CD14-positive monocyte (primary cell): ENCODE measurements at regions not wholly inside any gene's neighbourhood (a gene's known extent, or its start where the extent isn't known, plus 50 kb on each side); places are given as distances from the start of the nearest gene placed in this dataset.
A peak's percentile ranks its signal among the peaks of the same experiment; 100 is the strongest.

ENCODE experiments used
- DNase-seq, 3 donors: peaks; one replicate each; pipeline ENCODE4 v3.0.0-alpha.2; 2011 to 2022
- H2AFZ ChIP-seq: 2 replicates; pipeline ENCODE4 v1.6.0; 2012; ENCODE audit warnings: mild to moderate bottlenecking, low read depth, low read length, inconsistent platforms; ENCODE audit not compliant: insufficient read depth, poor library complexity, severe bottlenecking
- H3K27ac ChIP-seq, 2 donors: 1 replicate in 1 of 2; 2 replicates in 1 of 2; pipeline ENCODE4 v1.5.1; 2012 to 2013; ENCODE audit warnings: low read length in 2 of 2, control low read depth in 1 of 2, inconsistent platforms in 1 of 2, low read depth in 1 of 2, mild to moderate bottlenecking in 1 of 2
- H3K27me3 ChIP-seq, 2 donors: one replicate each; pipeline versions ENCODE4 v1.6.0 to v1.6.1; 2011 to 2013; ENCODE audit warnings: low read length in 2 of 2; ENCODE audit not compliant: control insufficient read depth in 2 of 2, insufficient read depth in 2 of 2
- H3K36me3 ChIP-seq, 2 donors: replicated peaks in 1 of 2; 1 replicate in 1 of 2; 2 replicates in 1 of 2; pipeline versions ENCODE4 v1.5.1 to v1.6.1; 2012 to 2013; ENCODE audit warnings: low read length in 2 of 2, control low read depth in 1 of 2, inconsistent platforms in 1 of 2, mild to moderate bottlenecking in 1 of 2; ENCODE audit not compliant: insufficient read depth in 2 of 2, control insufficient read depth in 1 of 2
- H3K4me1 ChIP-seq, 2 donors: 1 replicate in 1 of 2; 2 replicates in 1 of 2; pipeline versions ENCODE4 v1.5.1 to v1.6.1; 2012 to 2013; ENCODE audit warnings: low read length in 2 of 2, control low read depth in 1 of 2, inconsistent platforms in 1 of 2, mild to moderate bottlenecking in 1 of 2, moderate library complexity in 1 of 2; ENCODE audit not compliant: insufficient read depth in 2 of 2, control insufficient read depth in 1 of 2
- H3K4me2 ChIP-seq: replicated peaks from 2 replicates; pipeline ENCODE3; 2012; ENCODE audit warnings: low read length, moderate library complexity, mild to moderate bottlenecking; ENCODE audit not compliant: poor library complexity, severe bottlenecking; ENCODE audit errors: extremely low read depth
- H3K4me3 ChIP-seq, 3 experiments: fragments of 200-600 bp in 1 of 3; sonication (generic) in 1 of 3; replicated peaks in 1 of 3; 1 replicate in 2 of 3; 2 replicates in 1 of 3; pipeline ENCODE4 v1.5.1; 2011 to 2013; ENCODE audit warnings: low read length in 3 of 3, mild to moderate bottlenecking in 3 of 3, control low read depth in 2 of 3, low read depth in 2 of 3, inconsistent platforms in 1 of 3, moderate library complexity in 1 of 3
- H3K79me2 ChIP-seq: 2 replicates; pipeline ENCODE4 v1.6.0; 2012; ENCODE audit warnings: mild to moderate bottlenecking, control low read depth, inconsistent platforms, low read length, moderate library complexity; ENCODE audit not compliant: insufficient read depth
- H3K9ac ChIP-seq: 2 replicates; pipeline ENCODE4 v1.6.0; 2017; ENCODE audit warnings: low read length, mild to moderate bottlenecking; ENCODE audit not compliant: insufficient read depth, poor library complexity, severe bottlenecking
- H3K9me3 ChIP-seq, 2 donors: replicated peaks in 1 of 2; 1 replicate in 1 of 2; 2 replicates in 1 of 2; pipeline versions ENCODE4 v1.5.1 to v1.6.1; 2012 to 2013; ENCODE audit warnings: low read length in 2 of 2, control low read depth in 1 of 2; ENCODE audit not compliant: control insufficient read depth in 1 of 2, insufficient read depth in 1 of 2
- H4K20me1 ChIP-seq: 2 replicates; pipeline ENCODE4 v1.6.0; 2012; ENCODE audit warnings: mild to moderate bottlenecking, low read length, control low read depth, moderate library complexity; ENCODE audit not compliant: insufficient read depth
- H3K27ac Mint-ChIP-seq, 7 donors: one replicate each; pipeline ENCODE4 v1.8.0; 2020; ENCODE audit warnings: mild to moderate bottlenecking in 7 of 7, mixed read lengths in 7 of 7, moderate library complexity in 6 of 7, inconsistent platforms in 2 of 7
- H3K27me3 Mint-ChIP-seq, 3 donors: one replicate each; pipeline ENCODE4 v1.8.0; 2021 to 2022; ENCODE audit warnings: low read depth in 3 of 3, mild to moderate bottlenecking in 3 of 3, mixed read lengths in 3 of 3, moderate library complexity in 3 of 3, inconsistent platforms in 1 of 3
- H3K36me3 Mint-ChIP-seq, 2 donors: one replicate each; pipeline ENCODE4 v1.8.0; 2020; ENCODE audit warnings: mixed read lengths in 2 of 2, inconsistent platforms in 1 of 2, mild to moderate bottlenecking in 1 of 2
- H3K4me1 Mint-ChIP-seq: one replicate; pipeline ENCODE4 v1.8.0; 2020; ENCODE audit warnings: mild to moderate bottlenecking, mixed read lengths
- H3K4me3 Mint-ChIP-seq, 2 donors: one replicate each; pipeline ENCODE4 v1.8.0; 2020; ENCODE audit warnings: mild to moderate bottlenecking in 2 of 2, mixed read lengths in 2 of 2, moderate library complexity in 1 of 2
- H3K9me3 Mint-ChIP-seq, 7 donors: one replicate each; pipeline ENCODE4 v1.8.0; 2020 to 2022; ENCODE audit warnings: mixed read lengths in 7 of 7, mild to moderate bottlenecking in 6 of 7, moderate library complexity in 6 of 7, inconsistent platforms in 2 of 7
- CTCF ChIP-seq: fragments of 200-600 bp; IDR thresholded peaks from one replicate; pipeline ENCODE4 v1.8.0; 2022; ENCODE audit warnings: antibody characterized with exemption, mild to moderate bottlenecking
- WGBS: methylation state at CpG from one replicate; pipeline ENCODE4 v1.1.5; 2013; ENCODE audit warnings: missing lambda C conversion rate; ENCODE audit not compliant: insufficient coverage; 5-methylcytosine and 5-hydroxymethylcytosine counted together
- intact Hi-C, 2 donors: fragments of 100-400 bp; cut with micrococcal nuclease; formaldehyde crosslinking; loops; one replicate each; pipeline versions ENCODE4 v1.15.0 to v1.15.1; 2023

GRCh38 chr12:65694130-65694529, 130.2 kb upstream of the HMGA2 start:
- no peaks in the 10 kb centered on the region for H3K27me3 ChIP-seq
- no peak overlapping the region for H3K4me3 ChIP-seq
- H3K9me3 ChIP-seq: no peaks in the 10 kb centered on the region
- H2AFZ ChIP-seq: no peak overlapping the region
- Mint-ChIP-seq H3K4me1 (peaks cover 20% of the 10 kb centered on the region), H3K9me3 (peaks cover 0 to 3% (median 0%) of the 10 kb centered on the region in 7 donors), H3K27me3 (peaks cover 0 to 1% (median 0%) of the 10 kb centered on the region in 3 donors), H3K36me3 (no peaks in the 10 kb centered on the region), H3K4me3 (no peak overlapping the region), H3K27ac (no peak overlapping the region)
- no peak overlapping the region for H3K9ac ChIP-seq
- H3K79me2 ChIP-seq: no peaks in the 10 kb centered on the region
- H3K36me3 ChIP-seq: no peaks in the 10 kb centered on the region
- DNase-seq: peak in 1 of 3 donors; percentile 7
- H4K20me1 ChIP-seq: no peaks in the 10 kb centered on the region
- no peak overlapping the region for H3K27ac ChIP-seq
- H3K4me2 ChIP-seq: no peak overlapping the region
- H3K4me1 ChIP-seq: peaks cover 0 to 7% of the 10 kb centered on the region in 2 donors
- TF ChIP-seq CTCF: no peak
- intact Hi-C loops: no loop called here
- WGBS: no CpG with 5 or more reads among the region's 3 CpGs

GRCh38 chr12:65695113-65695865, 129.0 kb upstream of the HMGA2 start:
- Mint-ChIP-seq H3K27me3 (peaks cover 0 to 1% (median 0%) of the 10 kb centered on the region in 3 donors), H3K36me3 (no peaks in the 10 kb centered on the region), H3K27ac (peak overlapping the region in 1 of 7 donors; percentile 36), H3K4me1 (peaks cover 25% of the 10 kb centered on the region), H3K4me3 (no peak overlapping the region), H3K9me3 (peaks cover 0 to 3% (median 0%) of the 10 kb centered on the region in 7 donors)
- H3K4me3 ChIP-seq: no peak overlapping the region
- no peak overlapping the region for H3K4me2 ChIP-seq
- DNase-seq: peak in 1 of 3 donors; percentile 4
- no peak overlapping the region for H3K9ac ChIP-seq
- no peak overlapping the region for H2AFZ ChIP-seq
- H3K4me1 ChIP-seq: peaks cover 0 to 7% of the 10 kb centered on the region in 2 donors
- no peaks in the 10 kb centered on the region for H3K9me3 ChIP-seq
- no peak overlapping the region for H3K27ac ChIP-seq
- WGBS: no CpG with 5 or more reads among the region's 4 CpGs
- no peaks in the 10 kb centered on the region for H3K36me3 ChIP-seq
- H3K79me2 ChIP-seq: no peaks in the 10 kb centered on the region
- TF ChIP-seq CTCF: no peak
- intact Hi-C loops: no loop called here
- no peaks in the 10 kb centered on the region for H3K27me3 ChIP-seq
- no peaks in the 10 kb centered on the region for H4K20me1 ChIP-seq
